ENCODE measurements at regions not wholly inside any gene's neighbourhood (a gene's known extent, or its start where the extent isn't known, plus 50 kb on each side); places are given as distances from the start of the nearest gene placed in this dataset.

DNA sequence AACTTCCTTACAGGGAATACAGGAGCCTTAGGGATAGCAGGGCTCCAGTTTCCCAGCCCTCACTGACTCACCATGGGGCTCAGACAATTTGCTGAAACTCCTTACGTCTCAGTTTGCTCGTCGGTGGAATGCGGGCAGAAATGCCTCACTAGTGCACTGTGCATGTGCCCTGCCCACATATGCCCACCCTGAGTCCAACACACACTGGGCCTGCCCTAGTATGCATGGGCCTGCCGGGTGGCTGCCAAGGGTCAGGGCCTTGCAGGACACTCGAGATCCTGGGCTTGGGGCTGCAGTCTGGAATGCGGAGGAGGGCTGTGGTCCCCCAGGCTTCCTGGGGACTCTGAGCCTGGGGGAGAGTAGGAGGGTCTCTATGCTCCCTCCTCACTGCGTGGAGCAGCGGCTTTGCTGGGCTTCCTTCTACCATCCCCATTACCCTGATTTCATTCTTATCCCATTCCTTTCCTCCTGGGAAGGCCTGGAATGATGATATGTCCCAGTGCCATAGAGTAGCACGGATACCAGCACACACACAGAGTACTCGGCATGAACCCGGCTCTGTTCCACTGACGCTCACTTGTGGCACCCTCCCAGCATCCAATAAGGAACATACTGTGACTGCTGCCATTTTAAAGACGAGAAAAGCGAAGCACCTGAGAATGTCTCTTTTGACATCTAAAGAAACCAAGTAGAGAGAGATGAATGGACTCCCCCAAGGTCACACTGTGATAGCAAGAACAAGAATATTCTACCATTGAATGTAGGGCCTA is 124.2 kb downstream of the ASB7 start:
- Histone ChIP-seq H3K18ac (ENCODE audit: extremely low read depth, low read length) (no peak overlapping the region), H4K91ac (replicated peaks; ENCODE audit: insufficient read length, low read length) (no peak overlapping the region), H4K20me1 (replicated peaks in 1 of 2; ENCODE audit: control insufficient read depth in 1 of 2, insufficient read depth in 2 of 2, low read length in 2 of 2) (no peaks in the 10 kb centered on the region), H3K4me3 (ENCODE audit: extremely low read depth in 1 of 4, insufficient read depth in 2 of 4, low read depth in 3 of 4, low read length in 4 of 4) (no peak overlapping the region), H3K14ac (ENCODE audit: insufficient read length) (no peak overlapping the region), H2BK15ac (ENCODE audit: low read length) (no peak overlapping the region), H3K27me3 (replicated peaks in 1 of 4; ENCODE audit: control insufficient read depth in 3 of 4, extremely low read depth in 1 of 4, insufficient read depth in 3 of 4, low read length in 3 of 4) (no peaks in the 10 kb centered on the region), H3K36me3 (ENCODE audit: control insufficient read depth in 2 of 4, insufficient read depth in 4 of 4, low read length in 3 of 4) (no peaks in the 10 kb centered on the region), H4K8ac (ENCODE audit: extremely low read depth, insufficient read depth, low read length) (peak overlapping the region; percentile 11), H3K79me1 (ENCODE audit: low read depth, low read length) (no peaks in the 10 kb centered on the region), H2AK5ac (ENCODE audit: low read depth, low read length) (no peak overlapping the region), H3K9ac (replicated peaks in 1 of 4; ENCODE audit: extremely low read depth in 1 of 4, low read depth in 3 of 4, low read length in 3 of 4) (no peak overlapping the region), H3K4me2 (ENCODE audit: insufficient read depth in 1 of 2, low read depth in 2 of 2, low read length in 2 of 2) (no peak overlapping the region), H3K79me2 (ENCODE audit: control insufficient read depth in 1 of 2, insufficient read depth in 2 of 2, low read length in 2 of 2) (no peaks in the 10 kb centered on the region), H4K5ac (ENCODE audit: insufficient read length, low read depth, low read length) (no peak overlapping the region), H3K4ac (replicated peaks; ENCODE audit: insufficient read length, low read depth, low read length) (no peak overlapping the region), H3K23me2 (ENCODE audit: low read depth, low read length) (no peaks in the 10 kb centered on the region), H3K56ac (replicated peaks; ENCODE audit: insufficient read length, low read depth, low read length) (no peak overlapping the region), H2BK5ac (ENCODE audit: low read depth, low read length) (no peak overlapping the region), H2BK20ac (ENCODE audit: low read length) (no peak overlapping the region), H3K27ac (ENCODE audit: low read depth, low read length) (no peak overlapping the region), H2BK12ac (ENCODE audit: low read depth, low read length) (no peak overlapping the region), H3K23ac (ENCODE audit: insufficient read length) (no peak overlapping the region), H2AFZ (ENCODE audit: low read length) (no peak overlapping the region), H3K9me3 (ENCODE audit: insufficient read depth in 2 of 2, low read depth in 1 of 2, low read length in 1 of 2) (no peaks in the 10 kb centered on the region), H2BK120ac (replicated peaks; ENCODE audit: low read depth, low read length) (no peak overlapping the region), H3K4me1 (replicated peaks in 1 of 4; ENCODE audit: control insufficient read depth in 3 of 4, insufficient read depth in 4 of 4, low read length in 3 of 4) (peaks cover 0 to 3% (median 0%) of the 10 kb centered on the region in 4 experiments; a peak in 2 of 7 replicates)
- CTCF ChIA-PET (ENCODE audit: partially characterized antibody) = interaction anchor here (0.6 kb wide), 1 partner anchor 13 kb away, joined by 3 read pairs; no protein-coding TSS in a partner anchor
- peak in 1 of 2 experiments; percentile 35 for DNase-seq (ENCODE audit: low read depth in 1 of 2, low spot score in 2 of 2)
- POLR2A ChIA-PET (ENCODE audit: partially characterized antibody) = no interaction called here
- WGBS, 2 experiments (ENCODE audit: extremely low coverage in 1 of 2, insufficient coverage in 1 of 2, insufficient read length in 1 of 2, insufficient replicate concordance in 2 of 2, low coverage in 1 of 2, low lambda C conversion rate in 2 of 2, missing lambda C conversion rate in 1 of 2) = 90% methylated on average over 13 of the region's 15 CpGs; no CpG with 5 or more reads in 1 of the 2 experiments
- no peak for FAIRE-seq

All from H1 (cell line).